Endothelial cell of umbilical vein (primary cell): ENCODE measurements at regions not wholly inside any gene's neighbourhood (a gene's known extent, or its start where the extent isn't known, plus 50 kb on each side); places are given as distances from the start of the nearest gene placed in this dataset.

Source experiments
- EZH2 ChIP-seq: IDR thresholded peaks from 2 replicates; pipeline ENCODE4 v1.6.1; 2012; ENCODE audit warnings: borderline replicate concordance, low read depth, mild to moderate bottlenecking, moderate library complexity, low read length, inconsistent platforms; ENCODE audit not compliant: severe bottlenecking
- JUN ChIP-seq: IDR thresholded peaks from 2 replicates; pipeline ENCODE4 v1.6.1; 2011; ENCODE audit warnings: borderline replicate concordance, low read depth; ENCODE audit not compliant: insufficient read length, insufficient read depth
- MYC ChIP-seq: IDR thresholded peaks from one replicate; pipeline ENCODE4 v1.6.1; 2011; ENCODE audit warnings: mild to moderate bottlenecking, low read depth, low read length
- POLR2A ChIP-seq: IDR thresholded peaks from 2 replicates; pipeline ENCODE4 v1.6.1; 2012; ENCODE audit warnings: low read depth, mild to moderate bottlenecking, control low read depth, low read length
- POLR2AphosphoS5 ChIP-seq: IDR thresholded peaks from 2 replicates; pipeline ENCODE4 v1.6.1; 2012; ENCODE audit warnings: low read depth, mild to moderate bottlenecking, control low read depth, low read length, moderate library complexity; ENCODE audit not compliant: insufficient read depth
- TF ChIP-seq, protein P1 (sequence below), 2 donors: IDR thresholded peaks; 1 replicate in 1 of 2; 2 replicates in 1 of 2; pipeline ENCODE4 v1.5.1; 2011; ENCODE audit warnings: low read length in 2 of 2, mild to moderate bottlenecking in 2 of 2, moderate library complexity in 2 of 2, control low read depth in 1 of 2, inconsistent platforms in 1 of 2, low read depth in 1 of 2; ENCODE audit not compliant: insufficient read depth in 1 of 2; ENCODE audit errors: extremely low read depth in 1 of 2

DNA sequence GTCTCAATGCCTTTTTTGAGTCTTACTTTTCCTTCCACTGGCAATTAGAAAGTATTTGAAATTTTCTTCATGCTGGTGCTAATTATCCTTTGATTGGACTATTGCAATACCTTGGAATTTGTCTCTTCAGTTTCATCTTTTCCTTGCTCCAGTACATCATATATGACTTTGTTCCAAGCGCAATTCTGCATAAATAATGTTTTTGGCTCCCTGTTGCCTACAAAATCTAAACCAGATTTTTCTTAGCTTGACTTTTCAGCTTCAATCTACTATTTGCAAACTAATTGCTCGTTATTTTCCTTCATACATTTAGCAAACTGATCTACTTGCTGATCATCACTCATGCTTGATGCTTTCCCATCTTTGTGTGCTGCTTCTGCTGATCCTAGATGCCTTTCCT is 230.8 kb upstream of the GPR149 start:
- TF ChIP-seq EZH2 = no peak
- TF ChIP-seq, protein P1, sequence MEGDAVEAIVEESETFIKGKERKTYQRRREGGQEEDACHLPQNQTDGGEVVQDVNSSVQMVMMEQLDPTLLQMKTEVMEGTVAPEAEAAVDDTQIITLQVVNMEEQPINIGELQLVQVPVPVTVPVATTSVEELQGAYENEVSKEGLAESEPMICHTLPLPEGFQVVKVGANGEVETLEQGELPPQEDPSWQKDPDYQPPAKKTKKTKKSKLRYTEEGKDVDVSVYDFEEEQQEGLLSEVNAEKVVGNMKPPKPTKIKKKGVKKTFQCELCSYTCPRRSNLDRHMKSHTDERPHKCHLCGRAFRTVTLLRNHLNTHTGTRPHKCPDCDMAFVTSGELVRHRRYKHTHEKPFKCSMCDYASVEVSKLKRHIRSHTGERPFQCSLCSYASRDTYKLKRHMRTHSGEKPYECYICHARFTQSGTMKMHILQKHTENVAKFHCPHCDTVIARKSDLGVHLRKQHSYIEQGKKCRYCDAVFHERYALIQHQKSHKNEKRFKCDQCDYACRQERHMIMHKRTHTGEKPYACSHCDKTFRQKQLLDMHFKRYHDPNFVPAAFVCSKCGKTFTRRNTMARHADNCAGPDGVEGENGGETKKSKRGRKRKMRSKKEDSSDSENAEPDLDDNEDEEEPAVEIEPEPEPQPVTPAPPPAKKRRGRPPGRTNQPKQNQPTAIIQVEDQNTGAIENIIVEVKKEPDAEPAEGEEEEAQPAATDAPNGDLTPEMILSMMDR (IDR thresholded peaks at IDR 0.05; ENCODE audit: extremely low read depth in 1 of 2, insufficient read depth in 1 of 2, low read depth in 1 of 2, low read length in 2 of 2) = no peak
- TF ChIP-seq POLR2A = no peak
- no peak for TF ChIP-seq MYC
- TF ChIP-seq POLR2AphosphoS5 = no peak
- TF ChIP-seq JUN = no peak
